A549 (cell line): ENCODE measurements at regions not wholly inside any gene's neighbourhood (a gene's known extent, or its start where the extent isn't known, plus 50 kb on each side); places are given as distances from the start of the nearest gene placed in this dataset.

Experiments used
- CBX2 ChIP-seq: fragments of 200-600 bp; sonication (generic); IDR thresholded peaks from 2 replicates; pipeline ENCODE4 v1.6.1; 2016; ENCODE audit warnings: low read depth, mild to moderate bottlenecking, borderline replicate concordance
- CTCF ChIP-seq: fragments of >200 bp; sonication (Bioruptor Twin); formaldehyde crosslinking; IDR thresholded peaks from 3 replicates; pipeline ENCODE4 v1.5.1; 2016
- JUNB ChIP-seq: fragments of >200 bp; sonication (Bioruptor Twin); formaldehyde crosslinking; IDR thresholded peaks from 2 replicates; pipeline ENCODE4 v1.6.1; 2016
- MAZ ChIP-seq: fragments of 150-350 bp; IDR thresholded peaks from 2 replicates; pipeline ENCODE4 v1.6.1; 2014; ENCODE audit warnings: antibody characterized with exemption, low read depth, low read length, borderline replicate concordance
- PHF8 ChIP-seq: fragments of 200-600 bp; sonication (generic); IDR thresholded peaks from 2 replicates; pipeline ENCODE4 v1.6.1; 2016; ENCODE audit warnings: low read depth, mild to moderate bottlenecking, antibody characterized with exemption, moderate library complexity, borderline replicate concordance
- POLR2A ChIP-seq: IDR thresholded peaks from 2 replicates; pipeline ENCODE4 v1.6.1; 2012; ENCODE audit warnings: mild to moderate bottlenecking, low read length
- POLR2AphosphoS2 ChIP-seq: conservative IDR thresholded peaks from 2 replicates; pipeline ENCODE4 v1.6.1; 2012; ENCODE audit warnings: low read length, improper control_type of control experiment, inconsistent platforms
- RAD21 ChIP-seq, 2 experiments: fragments of >200 bp in 1 of 2; sonication (Bioruptor Twin) in 1 of 2; formaldehyde crosslinking in 1 of 2; IDR thresholded peaks in 1 of 2; conservative IDR thresholded peaks in 1 of 2; 2 replicates in 1 of 2; 3 replicates in 1 of 2; pipeline ENCODE4 v1.6.1; 2012 to 2018; ENCODE audit warnings: inconsistent platforms in 1 of 2
- RCOR1 ChIP-seq: fragments of 150-350 bp; IDR thresholded peaks from 2 replicates; pipeline ENCODE4 v1.6.1; 2014; ENCODE audit warnings: antibody characterized with exemption, low read length, low read depth
- ZC3H11A ChIP-seq: fragments of 450-650 bp; IDR thresholded peaks from 2 replicates; pipeline ENCODE4 v1.6.1; 2014; ENCODE audit warnings: antibody characterized with exemption, mild to moderate bottlenecking

- no peak for TF ChIP-seq PHF8
- TF ChIP-seq ZC3H11A, result no peak
- no peak for TF ChIP-seq POLR2A
- TF ChIP-seq CTCF, result no peak
- TF ChIP-seq POLR2AphosphoS2, result no peak
- no peak for TF ChIP-seq RAD21 (conservative IDR thresholded peaks at IDR 0.05 in 1 of 2, IDR thresholded peaks at IDR 0.05 in 1 of 2)
- TF ChIP-seq CBX2, result no peak
- no peak for TF ChIP-seq JUNB
- TF ChIP-seq MAZ, result no peak
- TF ChIP-seq RCOR1, result no peak
Measured at GRCh38 chr7:55623617-55624016, 51.3 kb upstream of the VOPP1 start.
